Lung (tissue), 11 donors: ENCODE measurements at regions not wholly inside any gene's neighbourhood (a gene's known extent, or its start where the extent isn't known, plus 50 kb on each side); places are given as distances from the start of the nearest gene placed in this dataset.

ENCODE experiments used
- ATAC-seq: fragments of 200-7000 bp; cut with Tn5 transposase; one replicate; pipeline ENCODE4 v1.9.1; 2020; ENCODE audit warnings: moderate number of reproducible peaks; ENCODE audit not compliant: insufficient read depth, low FRiP score
- DNase-seq, 3 donors: peaks; one replicate each; pipeline ENCODE4 v3.0.0-alpha.2; 2013 to 2017
- H3K27ac ChIP-seq, 2 donors: one replicate each; pipeline ENCODE4 v1.5.1; 2013; ENCODE audit warnings: mild to moderate bottlenecking in 2 of 2, moderate library complexity in 2 of 2, control low read depth in 1 of 2, inconsistent platforms in 1 of 2, low read depth in 1 of 2, low read length in 1 of 2
- H3K27me3 ChIP-seq, 3 donors: one replicate each; pipeline ENCODE4 v1.5.1; 2013; ENCODE audit warnings: low read length in 2 of 3; ENCODE audit not compliant: control insufficient read depth in 3 of 3, insufficient read depth in 3 of 3
- H3K36me3 ChIP-seq, 4 donors: one replicate each; pipeline ENCODE4 v1.5.1; 2013; ENCODE audit warnings: low read length in 4 of 4, mild to moderate bottlenecking in 1 of 4, moderate library complexity in 1 of 4; ENCODE audit not compliant: control insufficient read depth in 4 of 4, insufficient read depth in 4 of 4
- H3K4me1 ChIP-seq, 5 donors: one replicate each; pipeline ENCODE4 v1.5.1; 2013; ENCODE audit warnings: low read length in 5 of 5, mild to moderate bottlenecking in 2 of 5, moderate library complexity in 1 of 5; ENCODE audit not compliant: control insufficient read depth in 5 of 5, insufficient read depth in 5 of 5
- H3K4me3 ChIP-seq: one replicate; pipeline ENCODE4 v1.5.1; 2013; ENCODE audit warnings: mild to moderate bottlenecking, control low read depth, moderate library complexity
- H3K9ac ChIP-seq, 2 donors: one replicate each; pipeline ENCODE4 v1.5.1; 2013; ENCODE audit warnings: low read length in 2 of 2, control low read depth in 1 of 2; ENCODE audit not compliant: insufficient read depth in 1 of 2
- H3K9me3 ChIP-seq, 4 donors: one replicate each; pipeline ENCODE4 v1.5.1; 2013; ENCODE audit warnings: low read length in 3 of 4, mild to moderate bottlenecking in 1 of 4, moderate library complexity in 1 of 4; ENCODE audit not compliant: control insufficient read depth in 4 of 4, insufficient read depth in 3 of 4
- WGBS, 2 donors: extraction: QIAGEN DNeasy Blood & Tissue Kit; methylation state at CpG; one replicate each; pipeline ENCODE4 v1.1.7; 2013; 5-methylcytosine and 5-hydroxymethylcytosine counted together
- TF ChIP-seq, protein P1 (sequence below): IDR thresholded peaks from 2 replicates; pipeline ENCODE4 v1.5.1; 2012; ENCODE audit warnings: mild to moderate bottlenecking; ENCODE audit errors: control extremely low read depth, extremely low read depth
- donor health status: control.
- donor health status: control.
- donor health status: Bipolar disorder and iron deficiency.
- donor health status: healthy.
- donor health status: DM: yes; HTN: yes; CAD: no.

DNA sequence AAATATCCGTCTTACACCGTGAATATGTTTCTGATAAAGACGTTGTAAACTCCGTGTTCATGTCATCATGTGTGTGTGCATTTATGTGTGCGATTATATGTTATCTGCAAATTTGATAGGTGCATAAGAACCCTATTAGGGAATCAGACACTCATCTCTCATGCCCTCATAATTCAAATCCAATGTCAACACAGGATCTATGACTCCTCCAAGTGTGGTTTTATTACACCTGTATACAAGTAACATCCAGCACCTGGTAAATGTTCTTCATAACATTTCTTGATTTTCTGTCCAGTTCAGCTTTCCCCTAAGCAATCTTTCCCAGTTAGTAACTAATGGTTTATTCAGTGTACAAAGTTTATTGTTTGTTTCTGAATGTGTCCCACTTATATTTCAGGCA is 681.9 kb downstream of the CDH11 start:
- no peak overlapping the region for H3K27ac ChIP-seq
- ATAC-seq: no peak
- no peaks in the 10 kb centered on the region for H3K36me3 ChIP-seq
- no peaks in the 10 kb centered on the region for H3K27me3 ChIP-seq
- TF ChIP-seq, protein P1, sequence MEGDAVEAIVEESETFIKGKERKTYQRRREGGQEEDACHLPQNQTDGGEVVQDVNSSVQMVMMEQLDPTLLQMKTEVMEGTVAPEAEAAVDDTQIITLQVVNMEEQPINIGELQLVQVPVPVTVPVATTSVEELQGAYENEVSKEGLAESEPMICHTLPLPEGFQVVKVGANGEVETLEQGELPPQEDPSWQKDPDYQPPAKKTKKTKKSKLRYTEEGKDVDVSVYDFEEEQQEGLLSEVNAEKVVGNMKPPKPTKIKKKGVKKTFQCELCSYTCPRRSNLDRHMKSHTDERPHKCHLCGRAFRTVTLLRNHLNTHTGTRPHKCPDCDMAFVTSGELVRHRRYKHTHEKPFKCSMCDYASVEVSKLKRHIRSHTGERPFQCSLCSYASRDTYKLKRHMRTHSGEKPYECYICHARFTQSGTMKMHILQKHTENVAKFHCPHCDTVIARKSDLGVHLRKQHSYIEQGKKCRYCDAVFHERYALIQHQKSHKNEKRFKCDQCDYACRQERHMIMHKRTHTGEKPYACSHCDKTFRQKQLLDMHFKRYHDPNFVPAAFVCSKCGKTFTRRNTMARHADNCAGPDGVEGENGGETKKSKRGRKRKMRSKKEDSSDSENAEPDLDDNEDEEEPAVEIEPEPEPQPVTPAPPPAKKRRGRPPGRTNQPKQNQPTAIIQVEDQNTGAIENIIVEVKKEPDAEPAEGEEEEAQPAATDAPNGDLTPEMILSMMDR: no peak
- WGBS, 2 donors: 94 to 96% methylated on average over 5 of the region's 5 CpGs
- no peak overlapping the region for H3K9ac ChIP-seq
- no peaks in the 10 kb centered on the region for H3K4me1 ChIP-seq
- DNase-seq: no peak
- no peaks in the 10 kb centered on the region for H3K9me3 ChIP-seq
- H3K4me3 ChIP-seq: no peak overlapping the region

DNA sequence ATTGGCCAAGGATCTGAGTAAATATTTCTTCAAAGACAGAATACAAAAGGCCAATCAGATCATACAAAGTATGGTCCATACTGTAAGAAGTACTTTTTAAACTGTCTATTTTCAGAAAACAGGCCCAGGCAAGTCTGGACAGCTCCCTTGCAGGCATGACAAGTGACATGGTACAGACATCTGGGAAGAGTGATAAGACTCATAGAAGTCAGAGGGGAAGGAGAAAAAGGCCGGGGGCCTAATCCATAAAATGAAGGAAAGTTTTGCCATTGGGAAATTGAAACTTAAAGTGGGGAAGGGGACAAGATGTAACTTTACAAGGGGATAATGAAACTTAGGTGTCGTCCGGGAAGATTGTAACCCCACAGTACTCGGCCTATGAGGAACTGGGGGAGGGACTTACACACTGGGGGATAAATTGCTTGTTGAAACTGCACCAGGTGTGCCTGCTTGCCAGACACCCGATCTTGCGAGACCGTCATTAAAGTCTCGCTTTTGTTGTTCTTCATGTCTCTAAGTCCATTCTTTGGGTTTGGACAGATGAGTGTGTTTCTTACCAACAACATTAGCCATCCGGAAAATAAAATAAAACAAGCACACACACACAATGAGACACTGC is 684.0 kb downstream of the CDH11 start:
- H3K4me3 ChIP-seq: no peak overlapping the region
- WGBS, 2 donors: 64 to 71% methylated on average over 9 of the region's 9 CpGs
- no peaks in the 10 kb centered on the region for H3K27me3 ChIP-seq
- DNase-seq: no peak
- no peak overlapping the region for H3K9ac ChIP-seq
- peak overlapping the region in 1 of 2 donors; percentile 0 for H3K27ac ChIP-seq
- ATAC-seq: no peak
- no peaks in the 10 kb centered on the region for H3K36me3 ChIP-seq
- no peaks in the 10 kb centered on the region for H3K4me1 ChIP-seq
- peaks cover 0 to 5% (median 0%) of the 10 kb centered on the region in 4 donors for H3K9me3 ChIP-seq
- TF ChIP-seq, protein P1: no peak

DNA sequence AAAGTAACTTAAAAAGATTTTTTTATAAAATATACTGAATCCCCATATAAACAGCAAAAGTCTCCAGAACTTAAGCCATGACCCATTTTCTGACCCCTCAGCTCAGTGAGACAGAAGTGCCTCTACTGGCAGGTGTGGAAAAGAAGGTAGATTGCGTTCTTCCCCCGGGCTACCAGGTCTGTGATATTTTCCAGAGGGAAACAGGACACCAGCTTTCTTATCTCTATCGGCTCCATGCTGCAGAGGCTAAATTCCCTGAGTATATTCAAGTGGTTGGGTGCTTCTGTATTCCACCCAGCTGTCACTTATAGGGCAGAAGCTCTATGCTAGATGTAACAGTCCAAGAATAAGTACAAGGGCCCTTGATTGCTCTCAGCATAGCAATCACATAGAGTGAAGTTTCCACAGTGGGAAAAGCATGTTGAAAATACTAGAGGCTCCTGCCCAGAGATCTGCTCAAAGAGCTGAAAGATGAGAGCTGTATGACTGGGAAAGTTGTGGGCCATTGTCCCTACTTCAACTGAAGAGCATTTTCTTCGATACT is 687.3 kb downstream of the CDH11 start:
- DNase-seq (no peak), ATAC-seq (no peak)
- TF ChIP-seq, protein P1: no peak
- Histone ChIP-seq H3K9ac (no peak overlapping the region), H3K36me3 (no peaks in the 10 kb centered on the region), H3K4me1 (no peaks in the 10 kb centered on the region), H3K27me3 (no peaks in the 10 kb centered on the region), H3K9me3 (peaks cover 0 to 7% (median 0%) of the 10 kb centered on the region in 4 donors), H3K4me3 (no peak overlapping the region), H3K27ac (no peak overlapping the region)
- 64 to 78% methylated on average over 4 of the region's 4 CpGs for WGBS, 2 donors
